ENCODE measurements at regions not wholly inside any gene's neighbourhood (a gene's known extent, or its start where the extent isn't known, plus 50 kb on each side); places are given as distances from the start of the nearest gene placed in this dataset.
A peak's percentile ranks its signal among the peaks of the same experiment; 100 is the strongest.

DNA sequence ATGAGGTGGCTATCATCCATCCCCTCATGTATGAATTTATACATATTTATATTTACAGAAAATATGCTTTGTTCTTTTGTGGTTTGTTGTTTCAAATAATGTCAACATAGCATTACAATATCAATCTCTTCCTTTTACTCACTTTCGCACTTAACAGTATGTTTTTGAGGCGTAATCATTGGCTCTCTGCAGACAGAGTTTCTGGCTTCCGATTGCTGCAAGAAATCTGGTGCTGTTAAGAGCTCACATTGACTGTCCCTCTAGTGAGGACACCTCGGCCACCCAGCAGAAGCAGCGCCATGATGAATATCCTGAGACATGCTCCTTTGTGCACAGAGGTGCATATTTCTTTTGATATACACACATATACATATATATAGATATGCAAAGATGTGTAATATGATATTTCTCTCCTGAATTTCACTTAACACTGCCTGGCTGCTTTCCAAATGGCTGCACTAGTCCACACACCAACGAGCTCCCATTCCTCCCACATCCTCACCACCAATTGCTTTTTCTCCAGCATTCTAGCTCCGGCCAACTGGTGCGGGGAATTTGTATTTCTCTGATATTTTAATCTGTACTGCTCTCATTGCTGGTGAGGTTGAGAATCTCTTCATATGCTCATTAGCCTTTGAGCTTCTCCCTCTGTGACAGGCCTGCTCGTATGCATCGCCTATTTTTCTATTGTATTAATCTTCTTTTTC, 248.4 kb downstream of the SIPA1L2 start:
- no peak for DNase-seq (ENCODE audit: low spot score)

DNA sequence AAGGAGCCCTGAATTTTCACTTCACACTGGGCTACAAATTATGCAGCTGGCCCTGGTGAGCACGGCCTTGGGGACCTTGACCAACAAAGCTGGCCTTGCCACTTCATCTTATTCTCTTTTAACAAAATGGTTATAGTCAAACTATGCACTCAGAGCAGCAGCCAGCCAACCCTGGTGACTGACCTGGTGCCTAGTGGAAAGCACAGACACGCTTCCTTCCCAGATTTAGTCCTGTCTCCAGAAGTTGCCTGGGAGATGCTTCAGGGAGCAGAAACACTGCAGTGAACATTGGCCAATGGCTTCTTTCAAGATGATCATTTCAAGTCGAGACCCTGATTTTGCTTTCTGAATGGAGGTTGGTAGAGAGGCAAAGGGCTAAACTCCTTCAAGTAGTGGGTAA, 249.3 kb downstream of the SIPA1L2 start:
- DNase-seq (ENCODE audit: low spot score): peak; percentile 20

- DNase-seq (ENCODE audit: low spot score): no peak
These were observed 249.8 kb downstream of the SIPA1L2 start for GRCh38 chr1:232380131-232380530.

- DNase-seq (ENCODE audit: low spot score): no peak
These were observed 250.9 kb downstream of the SIPA1L2 start for GRCh38 chr1:232379063-232379434.

- no peak for DNase-seq (ENCODE audit: low spot score)
These were observed 251.5 kb downstream of the SIPA1L2 start for GRCh38 chr1:232378266-232379062.

- DNase-seq (ENCODE audit: low spot score): no peak
These were observed 252.5 kb downstream of the SIPA1L2 start for GRCh38 chr1:232377494-232377770.

GRCh38 chr1:232376632-232377493, 253.1 kb downstream of the SIPA1L2 start:
- DNase-seq (ENCODE audit: low spot score): no peak

DNA sequence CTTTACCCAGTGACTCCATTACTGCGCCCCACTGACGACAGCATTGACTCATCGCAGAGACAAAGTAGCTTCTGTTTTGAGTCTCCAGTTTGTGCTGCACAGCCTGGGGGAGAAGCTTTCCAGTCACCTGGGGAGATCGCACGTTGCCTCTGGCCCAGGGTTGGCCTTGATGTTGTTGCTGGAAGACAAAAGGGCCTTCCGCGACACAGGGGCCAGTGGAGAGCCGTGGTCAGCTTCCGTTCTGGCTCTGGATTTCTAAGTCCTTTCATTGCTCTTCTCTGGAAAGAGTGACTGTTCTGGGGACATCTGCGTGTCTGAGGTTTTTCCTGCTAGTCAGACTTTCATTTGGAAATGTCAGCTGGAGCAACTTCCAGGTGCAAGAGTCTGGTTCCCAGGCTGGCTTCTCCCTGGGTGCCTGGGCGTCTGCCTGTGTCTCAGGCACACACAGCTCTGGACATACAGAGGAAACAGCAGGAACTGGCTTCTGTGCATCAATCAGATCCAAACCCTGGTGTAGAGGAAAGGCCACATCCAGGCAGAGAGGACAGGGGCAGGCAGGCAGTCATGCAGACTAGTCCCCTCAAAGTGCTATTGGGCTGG, 257.0 kb downstream of the SIPA1L2 start:
- DNase-seq (ENCODE audit: low spot score): no peak

GRCh38 chr1:232372431-232372830, 257.5 kb downstream of the SIPA1L2 start:
- no peak for DNase-seq (ENCODE audit: low spot score)

- DNase-seq (ENCODE audit: low spot score): no peak
These were observed 260.3 kb downstream of the SIPA1L2 start for GRCh38 chr1:232369451-232370296.

- no peak for DNase-seq (ENCODE audit: low spot score)
These were observed 261.1 kb downstream of the SIPA1L2 start for GRCh38 chr1:232368821-232369321.

GRCh38 chr1:232367293-232367692, 262.6 kb downstream of the SIPA1L2 start:
- no peak for DNase-seq (ENCODE audit: low spot score)

- no peak for DNase-seq (ENCODE audit: low spot score)
These were observed 265.1 kb downstream of the SIPA1L2 start for GRCh38 chr1:232364654-232365382.

- no peak for DNase-seq (ENCODE audit: low spot score)
These were observed 266.9 kb downstream of the SIPA1L2 start for GRCh38 chr1:232363008-232363407.

DNA sequence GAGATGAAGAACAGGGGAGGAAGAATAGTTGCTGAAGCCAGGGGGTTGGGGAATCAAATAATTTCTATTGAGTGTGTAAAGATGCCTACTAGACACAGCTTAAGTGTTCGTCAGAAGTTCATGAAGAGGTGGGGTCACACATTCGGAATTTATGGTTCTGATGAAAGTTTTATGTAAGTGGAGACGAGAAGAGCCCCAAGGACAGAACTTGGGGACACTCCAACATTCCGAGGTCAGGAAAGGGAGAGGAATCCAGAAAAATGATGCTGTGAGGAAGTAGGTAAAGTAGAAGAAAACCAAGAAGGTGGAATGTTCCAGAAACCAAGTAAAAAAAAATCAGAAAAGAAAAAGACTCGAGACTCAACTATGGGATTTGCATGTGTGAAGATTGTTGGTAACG, 272.5 kb downstream of the SIPA1L2 start:
- DNase-seq (ENCODE audit: low spot score): no peak

GRCh38 chr1:232355162-232356006, 274.5 kb downstream of the SIPA1L2 start:
- no peak for DNase-seq (ENCODE audit: low spot score)

- no peak for DNase-seq (ENCODE audit: low spot score)
These were observed 276.9 kb downstream of the SIPA1L2 start for GRCh38 chr1:232353001-232353400.

- DNase-seq (ENCODE audit: low spot score): no peak
These were observed 277.6 kb downstream of the SIPA1L2 start for GRCh38 chr1:232352366-232352765.

DNA sequence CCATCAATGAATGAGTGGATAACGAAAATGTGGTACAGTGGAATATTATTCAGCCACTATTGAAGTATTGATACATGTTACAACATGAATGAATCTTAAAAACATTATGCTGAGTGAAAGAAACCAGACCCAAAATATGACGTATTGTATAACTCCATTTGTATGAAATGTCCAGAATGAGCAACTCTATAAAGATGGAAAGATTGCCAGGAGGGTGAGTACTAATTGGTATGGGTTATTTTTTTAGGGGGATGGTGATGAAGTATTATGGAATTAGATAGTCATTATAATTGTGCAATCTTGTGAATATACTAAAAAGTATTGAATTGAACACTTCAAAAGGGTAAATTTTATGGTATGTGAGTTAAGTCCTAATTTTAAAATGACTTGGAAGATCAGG, 278.6 kb downstream of the SIPA1L2 start:
- DNase-seq (ENCODE audit: low spot score): no peak

- no peak for DNase-seq (ENCODE audit: low spot score)
These were observed 283.1 kb downstream of the SIPA1L2 start for GRCh38 chr1:232346844-232347243.

Measured in globus pallidus (tissue), 1 donor.